ES-I3 (cell line): ENCODE measurements at regions not wholly inside any gene's neighbourhood (a gene's known extent, or its start where the extent isn't known, plus 50 kb on each side); places are given as distances from the start of the nearest gene placed in this dataset.

ENCODE experiments used
- H3K36me3 ChIP-seq: 2 replicates; pipeline ENCODE4 v1.6.1; 2013; ENCODE audit warnings: mild to moderate bottlenecking, low read length, control low read depth, moderate library complexity; ENCODE audit not compliant: insufficient read depth
- H3K4me1 ChIP-seq: 2 replicates; pipeline ENCODE4 v1.6.1; 2013; ENCODE audit warnings: mild to moderate bottlenecking, control low read depth, low read length; ENCODE audit not compliant: insufficient read depth
- H3K9ac ChIP-seq: 2 replicates; pipeline ENCODE4 v1.6.1; 2013; ENCODE audit warnings: low read depth, mild to moderate bottlenecking, low read length, moderate library complexity
- H3K9me3 ChIP-seq: 2 replicates; pipeline ENCODE4 v1.6.1; 2013; ENCODE audit warnings: mild to moderate bottlenecking, low read length, moderate library complexity; ENCODE audit not compliant: control insufficient read depth, insufficient read depth

DNA sequence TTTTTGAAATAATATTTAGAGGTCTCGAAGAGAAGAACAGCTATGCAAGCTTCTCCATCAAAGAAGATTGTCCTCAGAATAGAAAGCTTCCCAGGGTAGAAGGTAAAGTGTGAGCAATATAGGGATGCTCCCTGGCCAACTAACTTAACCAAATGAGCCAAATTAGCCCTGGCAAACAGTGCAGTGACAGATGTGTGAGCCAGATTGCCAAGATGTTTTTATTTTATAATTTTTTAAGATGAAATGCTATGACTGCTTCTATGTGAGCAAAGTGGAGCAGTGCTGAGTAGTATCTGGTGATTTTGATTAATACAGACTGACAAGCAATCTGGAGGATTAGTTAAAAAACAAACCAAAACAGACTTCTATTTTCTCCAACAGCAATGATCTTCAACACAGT lies 202.1 kb downstream of the NOVA1 start:
- H3K36me3 ChIP-seq = no peaks in the 10 kb centered on the region
- H3K9ac ChIP-seq = no peak overlapping the region
- H3K4me1 ChIP-seq = peaks cover 31% of the 10 kb centered on the region
- no peaks in the 10 kb centered on the region for H3K9me3 ChIP-seq

DNA sequence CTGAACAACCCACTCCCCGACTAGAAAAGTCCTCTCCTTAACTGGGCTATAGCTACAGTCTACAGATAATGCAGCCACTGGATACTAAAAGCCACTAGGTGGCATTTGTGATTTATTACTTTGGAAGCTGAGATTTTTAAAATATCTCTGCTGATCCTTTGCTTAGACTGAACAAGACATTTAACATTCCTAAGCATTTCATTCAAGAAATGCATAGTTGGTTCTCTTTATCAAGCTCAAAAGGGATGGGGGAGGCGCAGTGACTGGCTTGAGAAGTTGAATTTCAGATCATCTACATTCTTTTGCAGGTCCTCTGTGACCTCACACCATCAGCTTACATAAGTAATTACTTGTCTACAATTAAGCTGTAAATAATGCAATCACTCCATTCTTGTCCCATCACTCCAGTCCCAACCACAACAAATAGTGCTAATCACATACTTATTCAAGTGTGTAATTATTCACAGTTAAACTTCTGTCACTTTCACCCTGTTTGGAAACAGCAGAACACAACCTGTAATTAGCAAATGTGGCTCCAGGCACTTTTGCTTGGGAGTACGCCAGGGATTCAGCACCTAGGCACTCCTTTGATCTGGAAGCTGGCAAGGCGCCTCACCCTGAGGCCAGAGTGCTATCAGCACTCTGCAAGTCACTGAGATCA lies 203.6 kb downstream of the NOVA1 start:
- H3K4me1 ChIP-seq = peaks cover 27% of the 10 kb centered on the region
- H3K9me3 ChIP-seq = no peaks in the 10 kb centered on the region
- H3K36me3 ChIP-seq = no peaks in the 10 kb centered on the region
- H3K9ac ChIP-seq = no peak overlapping the region

DNA sequence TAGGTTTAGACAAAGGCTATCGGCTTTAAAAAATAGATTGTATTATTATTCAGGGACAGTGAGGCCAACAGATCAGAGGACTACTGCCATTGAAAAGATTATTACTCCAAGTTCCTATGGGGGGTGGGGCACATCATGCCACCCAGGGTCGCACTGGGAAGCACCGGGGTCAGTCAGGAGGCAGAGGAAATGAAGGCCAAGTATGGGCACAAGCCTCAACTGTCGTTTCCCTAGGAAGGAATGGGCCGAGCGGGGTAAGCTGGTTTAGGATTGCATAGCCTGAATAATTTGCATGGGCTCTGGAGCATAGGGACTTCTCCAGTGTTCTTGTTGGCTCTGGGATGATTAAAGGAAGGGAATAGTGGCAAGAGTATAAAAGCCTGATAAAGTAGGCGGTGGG lies 205.3 kb downstream of the NOVA1 start:
- H3K9me3 ChIP-seq = no peaks in the 10 kb centered on the region
- peaks cover 27% of the 10 kb centered on the region for H3K4me1 ChIP-seq
- no peaks in the 10 kb centered on the region for H3K36me3 ChIP-seq
- no peak overlapping the region for H3K9ac ChIP-seq

DNA sequence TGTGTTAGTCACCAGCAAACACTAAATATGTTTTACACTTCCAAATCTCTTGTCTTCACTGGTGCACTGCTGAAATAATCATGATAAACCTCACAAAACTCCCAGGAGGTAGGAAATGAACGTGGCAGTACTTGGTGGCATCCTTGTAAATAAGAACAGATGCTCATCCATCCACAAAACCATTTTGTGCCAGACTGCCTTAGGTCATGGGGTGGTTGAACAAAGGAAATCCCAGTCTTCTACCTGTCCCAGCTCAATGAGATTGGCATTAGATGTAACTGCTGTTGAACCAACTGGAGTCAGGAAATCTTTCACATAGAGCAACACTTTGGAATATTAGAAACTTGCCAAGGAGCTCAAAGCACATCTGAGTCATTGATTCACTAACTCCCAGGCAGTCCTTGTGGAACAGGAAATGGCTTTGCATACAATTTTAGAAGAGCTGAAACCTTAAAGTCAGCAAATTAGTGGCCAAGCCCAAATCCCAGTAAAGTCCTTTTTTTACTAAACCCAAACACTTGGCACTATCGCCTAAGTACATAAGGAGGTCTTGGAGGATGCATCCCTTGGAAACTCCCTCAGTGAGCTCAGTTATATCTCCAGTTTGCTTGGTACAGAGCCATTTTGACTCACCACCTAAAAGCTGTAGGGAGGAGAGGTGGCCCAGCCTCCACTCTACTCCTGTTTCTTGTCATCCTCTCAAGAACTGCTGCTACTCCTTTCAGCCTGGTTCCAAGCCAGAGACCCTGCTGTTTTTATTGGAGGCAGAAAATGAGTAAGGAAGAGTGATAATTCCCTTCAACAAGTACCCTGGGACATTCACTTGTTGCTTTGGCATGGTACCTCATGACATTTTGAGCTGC lies 208.0 kb downstream of the NOVA1 start:
- H3K9me3 ChIP-seq = no peaks in the 10 kb centered on the region
- H3K9ac ChIP-seq = no peak overlapping the region
- no peaks in the 10 kb centered on the region for H3K36me3 ChIP-seq
- H3K4me1 ChIP-seq = peaks cover 24% of the 10 kb centered on the region

DNA sequence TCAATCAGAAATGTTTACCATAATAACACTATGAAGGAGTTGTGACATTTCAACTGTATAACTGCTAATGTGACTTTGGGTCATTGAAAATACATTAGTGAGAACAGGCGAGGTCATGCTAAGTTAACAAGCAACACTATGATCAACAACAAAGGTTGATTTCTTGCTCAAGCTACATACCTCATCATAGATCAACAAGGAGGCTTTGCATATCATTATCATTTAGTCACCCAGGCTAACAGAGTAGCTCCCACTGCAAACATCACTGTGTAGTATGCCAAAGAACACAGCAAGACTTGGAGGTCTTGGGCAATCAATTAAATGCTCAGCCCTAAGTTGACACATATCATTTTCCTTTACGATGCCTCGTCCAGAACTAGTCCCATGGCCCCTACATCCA lies 212.5 kb downstream of the NOVA1 start:
- H3K9me3 ChIP-seq = no peaks in the 10 kb centered on the region
- H3K36me3 ChIP-seq = no peaks in the 10 kb centered on the region
- H3K9ac ChIP-seq = no peak overlapping the region
- no peaks in the 10 kb centered on the region for H3K4me1 ChIP-seq

DNA sequence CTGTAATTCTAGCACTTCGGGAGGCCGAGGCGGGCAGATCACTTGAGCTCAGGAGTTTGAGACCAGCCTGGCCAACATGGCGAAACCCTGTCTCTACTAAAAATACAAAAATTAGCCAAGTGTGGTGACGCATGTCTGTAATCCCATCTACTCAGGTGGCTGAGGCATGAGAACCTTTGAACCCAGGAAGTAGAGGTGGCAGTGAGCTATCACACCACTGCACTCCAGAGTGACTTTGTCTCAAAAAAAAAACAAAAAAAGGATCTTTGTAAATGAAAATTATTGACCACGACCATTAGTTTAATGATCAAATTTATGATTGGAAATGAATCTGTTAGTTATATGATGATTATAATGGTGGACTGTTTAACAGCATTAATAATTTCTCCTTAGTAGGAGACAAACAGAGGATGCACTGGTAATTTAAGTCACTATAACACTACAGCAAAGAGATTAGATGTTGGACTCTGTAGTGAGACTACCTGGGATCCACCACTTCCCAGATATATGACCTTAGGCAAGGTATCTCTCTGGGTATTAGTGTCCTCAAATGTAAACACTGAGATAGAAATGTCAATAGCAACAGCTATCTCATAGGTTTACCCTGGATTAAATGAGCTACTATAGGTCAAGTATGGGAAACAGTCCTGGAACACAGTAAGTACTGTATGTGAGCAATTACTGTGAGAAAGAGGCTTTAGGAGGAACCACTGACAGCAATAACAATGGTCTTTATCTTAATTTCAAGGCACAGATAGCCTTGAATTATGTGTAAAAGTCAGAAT lies 214.7 kb downstream of the NOVA1 start:
- Histone ChIP-seq H3K9me3 (no peaks in the 10 kb centered on the region), H3K36me3 (no peaks in the 10 kb centered on the region), H3K4me1 (no peaks in the 10 kb centered on the region), H3K9ac (no peak overlapping the region)

DNA sequence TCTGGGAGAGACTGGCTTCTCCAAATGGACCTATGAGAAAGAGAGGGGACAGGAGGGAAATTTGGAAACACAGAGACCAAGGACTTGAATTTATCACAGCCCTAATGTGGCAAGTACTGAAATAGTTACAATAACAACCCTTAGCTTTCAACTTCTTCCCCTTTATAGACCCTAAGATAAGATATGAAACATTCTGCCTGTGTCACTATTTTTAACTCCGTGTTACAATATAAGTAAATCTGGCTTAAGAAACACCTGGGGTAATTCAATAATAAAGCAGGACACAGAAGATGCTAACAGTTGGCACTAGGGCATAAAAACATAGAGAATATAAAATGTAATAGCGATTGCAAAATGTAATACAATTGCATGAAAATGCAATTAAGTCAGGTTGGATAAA lies 216.4 kb downstream of the NOVA1 start:
- 0 out of 2 replicates have a peak, but pooled peaks cover under 1% of the 10 kb centered on the region for H3K9me3 ChIP-seq
- no peaks in the 10 kb centered on the region for H3K4me1 ChIP-seq
- H3K36me3 ChIP-seq = no peaks in the 10 kb centered on the region
- no peak overlapping the region for H3K9ac ChIP-seq

DNA sequence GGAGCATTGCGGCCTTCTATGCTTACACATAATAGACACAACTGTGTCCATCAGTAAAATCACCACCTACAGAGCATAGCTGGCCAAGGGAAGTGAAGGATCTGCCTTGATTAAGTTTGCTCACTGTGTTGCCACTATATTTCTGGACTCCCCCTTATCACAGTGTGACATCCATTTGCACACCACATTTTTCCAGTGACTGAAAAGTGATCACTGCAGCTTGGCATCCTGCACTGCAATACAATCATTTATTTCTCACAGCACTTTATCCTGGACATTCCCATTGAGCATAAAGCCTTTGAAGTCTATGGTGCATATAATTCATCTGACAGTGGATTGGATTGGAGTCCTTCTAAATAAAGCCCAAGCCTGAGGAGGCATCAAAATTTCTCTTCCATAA lies 217.2 kb downstream of the NOVA1 start:
- 0 out of 2 replicates have a peak, but pooled peaks cover 5% of the 10 kb centered on the region for H3K9me3 ChIP-seq

DNA sequence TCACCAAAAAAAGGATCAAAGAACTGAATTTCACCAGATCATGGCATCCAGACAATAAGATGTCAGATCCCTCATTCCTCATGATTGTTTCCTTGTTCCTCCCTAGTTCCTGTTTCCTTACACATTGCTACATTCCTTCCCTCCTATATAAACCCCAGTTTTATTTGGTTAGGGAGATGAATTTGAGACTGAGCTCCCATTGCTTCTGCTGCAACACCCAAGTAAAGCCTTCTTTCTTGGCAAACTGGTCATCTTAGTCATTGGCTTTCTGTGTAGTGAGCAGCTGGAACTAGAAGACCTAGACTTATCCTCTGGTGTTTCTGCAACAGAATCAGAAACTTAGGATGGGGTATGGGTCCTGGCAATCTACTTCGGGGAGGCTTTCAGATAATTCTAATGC lies 217.9 kb downstream of the NOVA1 start:
- H3K9ac ChIP-seq = no peak overlapping the region
- H3K36me3 ChIP-seq = no peaks in the 10 kb centered on the region
- no peaks in the 10 kb centered on the region for H3K4me1 ChIP-seq
- 0 out of 2 replicates have a peak, but pooled peaks cover 5% of the 10 kb centered on the region for H3K9me3 ChIP-seq

More for the DNA sequence above, 217.2 kb downstream of the NOVA1 start:
- H3K9ac ChIP-seq = no peak overlapping the region
- no peaks in the 10 kb centered on the region for H3K4me1 ChIP-seq
- no peaks in the 10 kb centered on the region for H3K36me3 ChIP-seq

DNA sequence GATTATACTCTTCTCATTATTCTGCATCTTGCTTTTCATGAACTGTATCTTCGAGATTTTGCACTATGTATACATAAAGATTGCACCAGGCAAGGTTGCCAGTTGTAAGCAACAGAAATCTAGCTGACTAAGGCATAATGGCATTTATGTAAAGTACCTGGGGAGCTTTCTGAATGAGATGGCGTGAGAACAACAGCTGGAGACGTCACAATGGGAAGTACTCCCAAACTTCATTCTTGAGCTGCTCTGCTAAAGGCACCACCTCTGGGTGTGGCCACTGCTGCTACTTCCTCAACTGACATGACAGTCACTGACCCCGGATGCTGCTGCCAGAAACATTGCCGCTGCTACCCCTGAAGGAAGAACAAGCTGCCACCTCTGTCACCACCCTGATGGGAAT lies 220.7 kb downstream of the NOVA1 start:
- Histone ChIP-seq H3K9me3 (peaks cover 5% of the 10 kb centered on the region; the same call in 1 of the 2 replicates), H3K36me3 (no peaks in the 10 kb centered on the region), H3K9ac (no peak overlapping the region), H3K4me1 (no peaks in the 10 kb centered on the region)

DNA sequence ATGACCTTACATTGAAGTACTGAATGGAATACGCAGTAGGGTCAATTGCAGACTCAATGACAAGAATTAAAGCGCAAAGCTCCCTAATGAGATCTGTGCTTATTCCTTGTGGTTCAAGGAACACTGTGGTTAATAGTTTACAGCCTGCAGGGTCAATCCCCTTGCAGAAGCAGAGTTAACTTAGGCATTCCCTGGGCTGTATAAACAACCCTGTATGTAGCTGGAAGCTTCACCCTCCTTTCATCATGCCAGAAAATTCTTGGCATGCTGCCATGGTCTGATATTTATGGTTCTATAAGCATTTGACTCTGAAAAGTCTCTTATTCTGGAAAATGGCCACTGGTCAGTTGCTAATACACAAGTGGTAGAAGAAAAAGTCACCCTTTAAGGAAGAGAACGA lies 227.7 kb downstream of the NOVA1 start:
- H3K4me1 ChIP-seq = no peaks in the 10 kb centered on the region
- no peak overlapping the region for H3K9ac ChIP-seq
- no peaks in the 10 kb centered on the region for H3K36me3 ChIP-seq
- no peaks in the 10 kb centered on the region; the same call in 1 of the 2 replicates for H3K9me3 ChIP-seq

DNA sequence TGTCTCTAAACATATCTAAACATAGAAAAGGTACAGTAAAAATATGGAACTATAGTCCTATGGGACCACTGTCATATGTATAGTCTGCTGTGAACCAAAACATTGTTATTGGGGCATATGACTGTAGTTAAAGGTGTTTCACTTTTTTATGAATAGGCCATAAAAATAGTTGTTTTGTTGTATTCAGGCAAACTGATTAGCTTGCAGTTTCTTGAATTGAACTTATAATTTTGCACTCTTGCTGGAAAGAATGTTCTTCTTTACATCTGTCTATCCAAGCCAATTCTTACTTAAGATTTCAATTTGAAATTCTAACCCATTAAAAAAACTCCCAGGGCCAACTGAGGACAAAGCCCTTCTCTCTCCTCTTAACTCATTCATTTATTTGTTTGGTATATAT lies 234.1 kb downstream of the NOVA1 start:
- H3K9me3 ChIP-seq = no peaks in the 10 kb centered on the region
- H3K4me1 ChIP-seq = no peaks in the 10 kb centered on the region
- no peak overlapping the region for H3K9ac ChIP-seq
- no peaks in the 10 kb centered on the region for H3K36me3 ChIP-seq

DNA sequence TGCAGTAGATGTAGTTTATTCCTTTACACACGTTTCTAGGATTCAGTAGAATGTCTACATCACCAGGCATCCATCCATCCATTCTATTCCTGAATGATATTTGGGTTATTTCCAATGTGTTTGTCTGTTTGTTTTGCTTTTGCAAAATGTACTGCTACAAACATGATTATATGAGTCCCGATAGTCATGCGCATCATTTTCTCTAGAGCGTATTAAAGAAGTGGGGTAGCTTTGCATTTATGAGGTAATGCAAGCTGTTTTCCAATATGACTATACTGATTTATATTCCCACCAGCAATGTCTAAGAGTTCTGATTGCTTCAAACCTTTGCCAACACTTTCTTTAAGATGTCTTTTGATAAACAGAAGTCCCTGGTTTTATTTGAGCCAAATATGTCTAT lies 253.2 kb downstream of the NOVA1 start:
- no peak overlapping the region for H3K9ac ChIP-seq
- no peaks in the 10 kb centered on the region for H3K36me3 ChIP-seq
- H3K4me1 ChIP-seq = no peaks in the 10 kb centered on the region
- H3K9me3 ChIP-seq = no peaks in the 10 kb centered on the region

DNA sequence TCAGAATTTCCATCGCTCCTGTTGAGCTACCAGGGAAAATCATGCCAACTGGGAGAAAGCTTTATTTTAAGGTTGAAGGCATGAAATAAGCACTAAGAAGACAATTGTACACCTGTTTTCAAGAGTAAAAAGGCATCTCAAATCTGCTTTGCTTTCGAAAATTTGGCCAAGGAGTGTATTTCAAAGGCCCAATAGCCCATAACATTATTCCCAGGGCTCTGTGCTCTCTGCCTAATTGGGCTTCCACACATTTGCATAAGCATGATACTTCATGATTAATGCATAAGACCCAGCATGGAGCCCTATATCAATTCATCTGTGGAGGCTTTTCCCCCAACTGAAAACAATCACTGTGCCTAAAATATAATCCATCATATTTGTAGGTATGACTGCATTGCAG lies 258.5 kb downstream of the NOVA1 start:
- Histone ChIP-seq H3K9me3 (no peaks in the 10 kb centered on the region), H3K9ac (no peak overlapping the region), H3K36me3 (no peaks in the 10 kb centered on the region), H3K4me1 (no peaks in the 10 kb centered on the region)
